Skeletal muscle satellite cell (primary cell): ENCODE measurements at regions not wholly inside any gene's neighbourhood (a gene's known extent, or its start where the extent isn't known, plus 50 kb on each side); places are given as distances from the start of the nearest gene placed in this dataset.

Experiments used
- H3K27me3 ChIP-seq: 2 replicates; pipeline ENCODE4 v1.7.0; 2013; ENCODE audit warnings: low read length; ENCODE audit not compliant: control insufficient read depth, insufficient read depth
- H3K36me3 ChIP-seq: 2 replicates; pipeline ENCODE4 v1.7.0; 2013; ENCODE audit warnings: mild to moderate bottlenecking, control low read depth, low read length; ENCODE audit not compliant: insufficient read depth
- H3K4me1 ChIP-seq: 2 replicates; pipeline ENCODE4 v1.7.0; 2013; ENCODE audit warnings: low read length; ENCODE audit not compliant: control insufficient read depth, insufficient read depth
- H3K4me2 ChIP-seq: 2 replicates; pipeline ENCODE4 v1.7.0; 2013; ENCODE audit warnings: mild to moderate bottlenecking, low read length
- H3K4me3 ChIP-seq: 2 replicates; pipeline ENCODE4 v1.7.0; 2013; ENCODE audit warnings: low read length
- H3K9ac ChIP-seq: 2 replicates; pipeline ENCODE4 v1.7.0; 2013; ENCODE audit warnings: mild to moderate bottlenecking, low read depth, low read length, moderate library complexity
- H3K9me3 ChIP-seq: replicated peaks from 2 replicates; pipeline ENCODE4 v1.7.0; 2013; ENCODE audit warnings: mild to moderate bottlenecking, control low read depth, low read length

GRCh38 chrX:150167482-150168324 lies 195.4 kb upstream of the MAMLD1 start:
- Histone ChIP-seq H3K4me3 (no peak overlapping the region), H3K36me3 (no peaks in the 10 kb centered on the region), H3K9ac (no peak overlapping the region), H3K4me1 (no peaks in the 10 kb centered on the region), H3K4me2 (no peak overlapping the region), H3K9me3 (no peaks in the 10 kb centered on the region), H3K27me3 (no peaks in the 10 kb centered on the region)

GRCh38 chrX:150182161-150182560 lies 181.0 kb upstream of the MAMLD1 start:
- Histone ChIP-seq H3K4me3 (no peak overlapping the region), H3K4me2 (no peak overlapping the region), H3K9me3 (no peaks in the 10 kb centered on the region), H3K27me3 (no peaks in the 10 kb centered on the region), H3K36me3 (no peaks in the 10 kb centered on the region), H3K4me1 (peaks cover 3% of the 10 kb centered on the region), H3K9ac (no peak overlapping the region)

DNA sequence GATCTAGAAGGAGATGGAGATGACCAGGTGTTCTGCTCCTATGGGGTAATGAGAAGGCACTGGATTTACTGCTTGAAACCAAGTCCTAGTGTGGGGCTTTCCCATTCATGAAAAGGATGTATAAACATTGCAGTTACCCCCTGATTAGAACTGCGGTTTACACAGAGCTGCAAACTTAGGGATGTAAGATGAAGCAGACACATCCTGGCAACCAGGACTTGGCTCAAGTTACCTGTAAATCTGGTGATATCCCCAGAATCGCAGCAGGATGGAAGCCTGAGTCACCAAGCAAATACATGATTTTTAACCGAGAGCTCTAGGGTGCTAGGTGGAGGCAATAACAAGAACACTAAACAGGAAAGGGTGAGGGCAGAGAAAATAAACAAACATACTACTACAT lies 178.6 kb upstream of the MAMLD1 start:
- no peaks in the 10 kb centered on the region for H3K36me3 ChIP-seq
- H3K4me1 ChIP-seq: peaks cover 3% of the 10 kb centered on the region
- no peaks in the 10 kb centered on the region for H3K9me3 ChIP-seq
- no peaks in the 10 kb centered on the region for H3K27me3 ChIP-seq
- H3K9ac ChIP-seq: no peak overlapping the region
- H3K4me3 ChIP-seq: no peak overlapping the region
- peak overlapping the region; percentile 15 for H3K4me2 ChIP-seq

DNA sequence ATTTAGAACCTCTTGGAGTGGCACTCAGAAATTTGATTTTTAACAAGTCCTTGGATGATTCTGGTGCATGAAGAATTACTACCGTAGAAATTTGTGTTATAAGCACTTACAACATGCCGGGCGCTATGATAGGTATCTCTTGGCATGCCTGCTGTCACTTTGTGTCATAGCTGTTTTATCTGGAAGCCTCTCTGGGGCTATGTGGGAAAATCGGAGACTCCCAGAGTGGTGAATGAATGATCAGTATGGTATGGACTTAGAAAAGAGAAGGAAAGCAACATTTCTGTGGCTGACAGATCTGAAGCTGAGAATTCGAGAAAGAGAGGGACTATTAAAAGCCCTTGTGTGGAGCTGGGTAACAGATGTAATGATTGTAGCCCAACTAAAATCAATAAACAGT lies 177.4 kb upstream of the MAMLD1 start:
- H3K36me3 ChIP-seq: no peaks in the 10 kb centered on the region
- no peak overlapping the region for H3K9ac ChIP-seq
- peaks cover 3% of the 10 kb centered on the region for H3K4me1 ChIP-seq
- H3K9me3 ChIP-seq: no peaks in the 10 kb centered on the region
- no peaks in the 10 kb centered on the region for H3K27me3 ChIP-seq
- H3K4me3 ChIP-seq: no peak overlapping the region
- H3K4me2 ChIP-seq: no peak overlapping the region

DNA sequence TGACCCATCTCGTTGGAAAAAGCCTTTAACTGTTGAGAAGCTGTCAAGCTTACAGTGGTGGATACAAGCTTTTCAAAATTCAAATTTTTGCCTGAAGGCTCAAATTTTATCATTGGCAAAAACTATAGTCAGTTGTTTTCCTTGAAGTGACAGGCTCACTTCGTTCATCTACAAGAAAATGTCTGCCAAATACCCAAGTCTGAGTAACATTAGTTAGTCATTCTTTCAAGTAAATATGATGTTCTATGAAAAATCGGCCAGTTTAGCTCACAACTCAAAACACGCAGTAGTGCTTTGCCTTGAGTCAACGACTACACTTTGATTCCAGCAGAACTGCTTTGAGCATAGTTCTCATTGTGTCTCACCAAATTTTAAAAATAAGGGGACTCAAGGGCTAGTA lies 170.3 kb upstream of the MAMLD1 start:
- Histone ChIP-seq H3K9me3 (peaks cover 5% of the 10 kb centered on the region), H3K4me3 (no peak overlapping the region), H3K9ac (no peak overlapping the region), H3K36me3 (no peaks in the 10 kb centered on the region), H3K27me3 (no peaks in the 10 kb centered on the region), H3K4me1 (no peaks in the 10 kb centered on the region), H3K4me2 (no peak overlapping the region)

DNA sequence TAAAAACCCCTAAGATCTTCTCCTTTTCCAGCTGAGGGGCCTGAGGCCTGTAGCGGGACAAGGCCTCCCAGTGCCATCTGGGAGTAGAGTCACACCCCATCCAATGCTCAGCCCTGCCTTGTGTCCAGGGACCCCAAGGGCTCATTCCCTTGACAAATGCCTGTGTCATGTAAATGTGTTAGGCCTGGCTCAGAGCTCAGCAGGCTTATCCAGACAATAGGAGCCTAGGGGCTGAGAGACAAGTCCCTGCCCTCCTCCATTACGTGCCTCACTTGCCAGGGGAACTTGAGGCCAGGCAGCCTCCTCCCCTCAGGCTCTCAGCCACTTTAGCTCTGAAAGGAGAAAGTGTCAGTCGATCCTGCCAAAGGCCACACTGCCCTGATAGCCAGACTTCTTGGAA lies 166.8 kb upstream of the MAMLD1 start:
- Histone ChIP-seq H3K4me1 (peaks cover 28% of the 10 kb centered on the region), H3K4me2 (no peak overlapping the region), H3K36me3 (no peaks in the 10 kb centered on the region), H3K27me3 (no peaks in the 10 kb centered on the region), H3K9ac (no peak overlapping the region), H3K9me3 (peaks cover 5% of the 10 kb centered on the region), H3K4me3 (no peak overlapping the region)

- Histone ChIP-seq H3K9ac (no peak overlapping the region), H3K36me3 (no peaks in the 10 kb centered on the region), H3K27me3 (no peaks in the 10 kb centered on the region), H3K4me1 (peaks cover 30% of the 10 kb centered on the region), H3K4me2 (no peak overlapping the region), H3K4me3 (no peak overlapping the region), H3K9me3 (peaks cover 5% of the 10 kb centered on the region)
Observed at GRCh38 chrX:150197388-150197787, 165.7 kb upstream of the MAMLD1 start.

DNA sequence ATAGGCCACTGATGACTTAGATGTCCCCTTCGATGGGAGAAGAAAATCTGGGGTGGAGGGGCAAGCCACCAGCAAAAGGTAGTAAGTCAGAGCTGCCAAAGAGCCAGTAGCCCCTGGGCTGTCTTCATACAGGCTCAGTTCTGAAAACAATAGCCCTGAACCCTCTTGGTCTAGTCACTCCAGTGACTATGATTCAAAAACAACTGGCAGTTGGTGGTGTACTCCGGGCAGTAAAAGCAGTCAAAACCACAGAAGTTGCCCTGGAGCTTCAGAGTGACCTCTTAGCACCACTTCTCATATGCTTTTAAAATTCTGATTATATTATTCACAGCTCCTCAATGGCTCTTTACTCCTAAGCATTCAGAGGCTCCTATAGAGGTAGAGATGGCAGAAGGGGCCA lies 164.3 kb upstream of the MAMLD1 start:
- Histone ChIP-seq H3K9ac (no peak overlapping the region), H3K36me3 (no peaks in the 10 kb centered on the region), H3K4me2 (no peak overlapping the region), H3K4me1 (peaks cover 38% of the 10 kb centered on the region), H3K9me3 (no peaks in the 10 kb centered on the region), H3K27me3 (no peaks in the 10 kb centered on the region), H3K4me3 (no peak overlapping the region)

DNA sequence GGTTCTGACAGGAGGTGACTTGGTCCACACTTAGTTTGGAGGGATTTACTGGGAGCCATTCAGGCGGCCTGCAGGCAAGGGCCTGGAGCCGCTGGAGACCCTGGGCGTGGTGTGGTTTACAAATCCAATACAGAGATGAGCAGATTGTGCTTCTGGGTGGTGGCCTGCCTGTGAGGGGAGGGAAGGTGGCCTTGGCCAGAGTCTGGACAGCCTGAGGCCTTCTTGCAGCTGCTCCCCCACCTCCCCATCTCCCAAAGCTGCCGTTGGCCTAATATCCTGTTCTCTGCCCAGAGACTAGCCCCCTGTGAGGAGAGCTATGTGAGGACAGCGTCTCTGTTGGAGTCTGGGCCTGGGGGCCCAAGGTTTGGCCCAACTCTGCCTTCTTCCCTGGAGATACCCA lies 163.9 kb upstream of the MAMLD1 start:
- H3K27me3 ChIP-seq: no peaks in the 10 kb centered on the region
- no peak overlapping the region for H3K9ac ChIP-seq
- H3K4me1 ChIP-seq: peaks cover 38% of the 10 kb centered on the region
- no peaks in the 10 kb centered on the region for H3K9me3 ChIP-seq
- H3K4me3 ChIP-seq: no peak overlapping the region
- H3K4me2 ChIP-seq: no peak overlapping the region
- no peaks in the 10 kb centered on the region for H3K36me3 ChIP-seq

- peaks cover 38% of the 10 kb centered on the region for H3K4me1 ChIP-seq
- no peaks in the 10 kb centered on the region for H3K9me3 ChIP-seq
- H3K36me3 ChIP-seq: no peaks in the 10 kb centered on the region
- H3K4me3 ChIP-seq: no peak overlapping the region
- no peaks in the 10 kb centered on the region for H3K27me3 ChIP-seq
- H3K4me2 ChIP-seq: no peak overlapping the region
- no peak overlapping the region for H3K9ac ChIP-seq
Observed at GRCh38 chrX:150199803-150200202, 163.3 kb upstream of the MAMLD1 start.

DNA sequence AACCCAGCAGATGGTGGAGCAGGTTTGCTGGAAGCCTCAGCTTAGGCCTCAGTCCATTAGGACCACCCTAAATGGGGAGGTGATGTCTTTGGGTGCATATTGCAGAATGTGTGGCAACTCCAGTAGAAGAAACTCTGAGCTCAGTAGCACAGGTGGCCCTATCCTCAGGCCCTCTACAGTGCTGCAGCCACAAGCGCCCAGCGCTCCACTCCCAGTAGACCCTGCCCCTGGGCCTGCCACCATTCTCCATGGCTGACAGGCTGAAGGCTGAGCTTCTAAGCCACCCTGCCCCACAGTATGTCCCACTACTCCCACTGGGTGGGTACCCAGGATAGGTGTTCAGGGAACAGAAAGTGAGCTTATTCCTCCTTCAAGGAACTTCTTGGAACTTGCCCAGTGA lies 162.8 kb upstream of the MAMLD1 start:
- Histone ChIP-seq H3K36me3 (no peaks in the 10 kb centered on the region), H3K9me3 (no peaks in the 10 kb centered on the region), H3K4me3 (no peak overlapping the region), H3K9ac (no peak overlapping the region), H3K4me1 (peaks cover 42% of the 10 kb centered on the region), H3K4me2 (no peak overlapping the region), H3K27me3 (no peaks in the 10 kb centered on the region)

DNA sequence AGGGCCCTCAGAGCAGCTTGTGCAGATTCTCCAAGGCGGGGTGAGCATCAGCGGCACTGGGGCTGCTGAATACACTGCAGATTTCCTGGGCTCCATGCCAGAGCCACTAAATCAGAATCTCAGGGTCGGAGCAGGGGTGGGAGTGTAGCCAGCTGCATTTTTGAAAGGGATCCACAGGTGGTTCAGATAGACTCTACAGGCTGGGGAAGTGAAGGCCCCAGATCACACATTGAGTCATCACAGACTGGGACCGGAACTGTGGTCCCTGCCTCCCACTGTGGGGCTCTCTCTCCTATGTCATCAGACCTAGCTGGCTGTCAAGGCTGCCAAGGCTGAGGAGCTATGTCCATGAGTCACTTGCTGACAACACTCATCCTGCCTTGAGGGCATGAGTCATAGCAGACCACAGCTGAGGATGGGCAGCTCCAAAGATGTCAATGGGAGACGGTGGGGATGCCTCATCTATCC lies 162.3 kb upstream of the MAMLD1 start:
- no peaks in the 10 kb centered on the region for H3K9me3 ChIP-seq
- no peaks in the 10 kb centered on the region for H3K36me3 ChIP-seq
- no peaks in the 10 kb centered on the region for H3K27me3 ChIP-seq
- H3K4me1 ChIP-seq: peaks cover 42% of the 10 kb centered on the region
- no peak overlapping the region for H3K9ac ChIP-seq
- no peak overlapping the region for H3K4me2 ChIP-seq
- no peak overlapping the region for H3K4me3 ChIP-seq
